H9 (cell line): ENCODE measurements at regions not wholly inside any gene's neighbourhood (a gene's known extent, or its start where the extent isn't known, plus 50 kb on each side); places are given as distances from the start of the nearest gene placed in this dataset.
A peak's percentile ranks its signal among the peaks of the same experiment; 100 is the strongest.

ENCODE experiments used
- DNase-seq: peaks from one replicate; pipeline ENCODE4 v3.0.0-alpha.2; 2017
- H2AFZ ChIP-seq: one replicate; pipeline ENCODE4 v1.6.1; 2013; ENCODE audit warnings: mild to moderate bottlenecking, low read length, control low read depth, moderate library complexity
- H2AK5ac ChIP-seq: 2 replicates; pipeline ENCODE4 v1.6.1; 2013; ENCODE audit warnings: low read length, control low read depth, mixed read lengths; ENCODE audit not compliant: insufficient read length
- H2BK120ac ChIP-seq: one replicate; pipeline ENCODE4 v1.6.1; 2013; ENCODE audit warnings: low read depth, mild to moderate bottlenecking, low read length, control low read depth, inconsistent platforms; ENCODE audit not compliant: poor library complexity, severe bottlenecking
- H2BK12ac ChIP-seq: 2 replicates; pipeline ENCODE4 v1.6.1; 2013; ENCODE audit warnings: low read length, control low read depth, mixed read lengths, low read depth; ENCODE audit not compliant: insufficient read length
- H2BK15ac ChIP-seq: 2 replicates; pipeline ENCODE4 v1.6.1; 2013; ENCODE audit warnings: low read depth, low read length, control low read depth
- H2BK20ac ChIP-seq: one replicate; pipeline ENCODE4 v1.6.1; 2013; ENCODE audit warnings: low read depth, mild to moderate bottlenecking, low read length, control low read depth, inconsistent platforms; ENCODE audit not compliant: poor library complexity, severe bottlenecking
- H2BK5ac ChIP-seq: 2 replicates; pipeline ENCODE4 v1.6.1; 2013; ENCODE audit warnings: low read length, control low read depth, mixed read lengths; ENCODE audit not compliant: insufficient read length
- H3K14ac ChIP-seq: 2 replicates; pipeline ENCODE4 v1.6.1; 2013; ENCODE audit warnings: low read length, control low read depth; ENCODE audit not compliant: insufficient read depth
- H3K18ac ChIP-seq: 2 replicates; pipeline ENCODE4 v1.6.1; 2013; ENCODE audit warnings: low read depth, mild to moderate bottlenecking, mixed read lengths, low read length, control low read depth; ENCODE audit not compliant: insufficient read length
- H3K23ac ChIP-seq: 2 replicates; pipeline ENCODE4 v1.6.1; 2013; ENCODE audit warnings: low read length, control low read depth, mixed read lengths, low read depth; ENCODE audit not compliant: insufficient read length
- H3K23me2 ChIP-seq: 2 replicates; pipeline ENCODE4 v1.6.1; 2013; ENCODE audit warnings: low read depth, mild to moderate bottlenecking, mixed read lengths, low read length, control low read depth; ENCODE audit not compliant: insufficient read length, poor library complexity, severe bottlenecking
- H3K27ac ChIP-seq: 2 replicates; pipeline ENCODE4 v1.5.1; 2013; ENCODE audit warnings: low read length, control low read depth, mixed read lengths, low read depth; ENCODE audit not compliant: insufficient read length
- H3K27me3 ChIP-seq: 2 replicates; pipeline ENCODE4 v1.6.1; 2013; ENCODE audit warnings: low read length, control low read depth, inconsistent platforms; ENCODE audit not compliant: insufficient read depth
- H3K4ac ChIP-seq: 2 replicates; pipeline ENCODE4 v1.6.1; 2013; ENCODE audit warnings: low read depth, mild to moderate bottlenecking, control low read depth, inconsistent platforms, low read length, moderate library complexity
- H3K4me1 ChIP-seq: 2 replicates; pipeline ENCODE4 v1.6.1; 2013; ENCODE audit warnings: low read length, control low read depth, inconsistent platforms; ENCODE audit not compliant: insufficient read depth
- H3K4me2 ChIP-seq: 2 replicates; pipeline ENCODE4 v1.6.1; 2013; ENCODE audit warnings: low read length, control low read depth, mixed read lengths; ENCODE audit not compliant: insufficient read length, insufficient read depth
- H3K56ac ChIP-seq: 2 replicates; pipeline ENCODE4 v1.6.1; 2013; ENCODE audit warnings: low read depth, mild to moderate bottlenecking, mixed read lengths, low read length, control low read depth; ENCODE audit not compliant: insufficient read length
- H3K79me1 ChIP-seq: 2 replicates; pipeline ENCODE4 v1.6.1; 2013; ENCODE audit warnings: low read depth, mild to moderate bottlenecking, moderate library complexity, low read length, control low read depth, inconsistent platforms; ENCODE audit not compliant: insufficient read depth, poor library complexity, severe bottlenecking
- H3K79me2 ChIP-seq: 2 replicates; pipeline ENCODE4 v1.6.1; 2013; ENCODE audit warnings: low read length, control low read depth, inconsistent platforms; ENCODE audit not compliant: insufficient read depth
- H3K9ac ChIP-seq: 2 replicates; pipeline ENCODE4 v1.6.1; 2013; ENCODE audit warnings: low read length, control low read depth, mixed read lengths; ENCODE audit not compliant: insufficient read length; ENCODE audit errors: extremely low read depth
- H3K9me3 ChIP-seq: one replicate; pipeline ENCODE4 v1.6.1; 2013; ENCODE audit warnings: low read depth, low read length, inconsistent platforms; ENCODE audit not compliant: control insufficient read depth
- H3T11ph ChIP-seq: one replicate; pipeline ENCODE4 v1.6.1; 2013; ENCODE audit warnings: mild to moderate bottlenecking, low read length, control low read depth, inconsistent platforms
- H4K20me1 ChIP-seq: one replicate; pipeline ENCODE4 v1.6.1; 2013; ENCODE audit not compliant: control insufficient read depth, insufficient read length, insufficient read depth
- H4K5ac ChIP-seq: 2 replicates; pipeline ENCODE4 v1.6.1; 2013; ENCODE audit warnings: low read depth, mild to moderate bottlenecking, mixed read lengths, low read length, control low read depth; ENCODE audit not compliant: insufficient read length
- H4K8ac ChIP-seq: replicated peaks from 2 replicates; pipeline ENCODE4 v1.6.1; 2013; ENCODE audit warnings: low read length, control low read depth, mixed read lengths, low read depth; ENCODE audit not compliant: insufficient read length
- H4K91ac ChIP-seq: 2 replicates; pipeline ENCODE4 v1.6.1; 2013; ENCODE audit warnings: low read depth, mild to moderate bottlenecking, moderate library complexity, mixed read lengths, low read length, control low read depth; ENCODE audit not compliant: insufficient read length
- H3K27ac Mint-ChIP-seq, 3 experiments: 2 replicates in 2 of 3; 3 replicates in 1 of 3; pipeline ENCODE4 v1.8.0; 2020 to 2021; ENCODE audit warnings: mixed read lengths in 3 of 3, mild to moderate bottlenecking in 1 of 3, moderate library complexity in 1 of 3
- H3K27me3 Mint-ChIP-seq: 2 replicates; pipeline ENCODE4 v1.8.0; 2021; ENCODE audit warnings: low read depth, mild to moderate bottlenecking, moderate library complexity, mixed read lengths
- H3K36me3 Mint-ChIP-seq, 3 experiments: 2 replicates in 2 of 3; 3 replicates in 1 of 3; pipeline ENCODE4 v1.8.0; 2020 to 2021; ENCODE audit warnings: low read depth in 3 of 3, mixed read lengths in 3 of 3; ENCODE audit not compliant: insufficient read depth in 1 of 3
- H3K4me1 Mint-ChIP-seq, 2 experiments: 2 replicates each; pipeline ENCODE4 v1.8.0; 2020; ENCODE audit warnings: mixed read lengths in 2 of 2
- H3K4me3 Mint-ChIP-seq, 2 experiments: 2 replicates in 1 of 2; 3 replicates in 1 of 2; pipeline ENCODE4 v1.8.0; 2020 to 2021; ENCODE audit warnings: mild to moderate bottlenecking in 2 of 2, mixed read lengths in 2 of 2, moderate library complexity in 1 of 2
- H3K9me3 Mint-ChIP-seq, 2 experiments: 2 replicates in 1 of 2; 3 replicates in 1 of 2; pipeline ENCODE4 v1.8.0; 2020; ENCODE audit warnings: mild to moderate bottlenecking in 2 of 2, mixed read lengths in 2 of 2, moderate library complexity in 1 of 2
- WGBS: extraction: QIAGEN DNeasy Blood & Tissue Kit; methylation state at CpG from one replicate; pipeline ENCODE4 v1.1.7; 2013; ENCODE audit warnings: missing lambda C conversion rate, low lambda C conversion rate, mixed read lengths; ENCODE audit not compliant: insufficient read length; ENCODE audit errors: extremely low coverage; 5-methylcytosine and 5-hydroxymethylcytosine counted together
- TF ChIP-seq, protein P1 (sequence below): fragments of 200-600 bp; sonication (generic); conservative IDR thresholded peaks from 3 replicates; pipeline ENCODE4 v1.8.0; 2021; ENCODE audit warnings: antibody characterized with exemption, mild to moderate bottlenecking

DNA sequence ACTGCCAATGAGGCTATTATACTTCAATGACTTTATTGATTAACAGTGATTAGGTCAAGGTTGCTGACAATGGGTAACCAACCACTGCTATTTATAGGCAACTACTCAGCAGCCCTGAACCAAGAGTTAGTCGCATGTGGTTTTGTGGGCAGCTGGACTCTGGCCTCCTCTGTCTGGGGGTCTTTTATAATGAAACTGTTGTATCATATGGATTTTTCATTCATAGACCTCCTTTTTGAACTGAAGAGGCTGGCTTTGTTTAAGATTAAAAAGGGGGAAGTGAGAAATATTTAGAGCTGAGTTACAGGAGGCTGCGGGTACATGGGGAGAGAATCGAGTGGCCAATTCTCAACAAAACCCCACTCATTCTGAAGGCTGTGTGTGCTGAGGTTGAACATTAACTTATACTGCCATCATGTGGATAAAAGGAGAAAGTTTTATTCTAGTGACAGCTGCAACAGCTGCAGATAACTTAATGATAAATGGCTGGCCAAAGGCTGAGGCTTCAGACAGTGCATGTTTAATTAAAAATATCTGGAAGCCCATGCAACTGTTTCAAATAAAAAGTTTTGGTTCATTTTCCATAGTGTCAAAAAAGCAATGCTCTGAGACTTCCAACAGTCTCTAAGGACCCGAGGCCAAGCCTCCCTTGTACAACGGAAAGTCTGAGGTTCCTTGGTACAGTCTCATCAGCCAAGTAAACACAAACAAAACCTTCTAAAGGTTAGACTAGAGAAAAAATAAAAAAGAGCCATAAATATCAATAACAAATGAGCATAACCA, 682.6 kb downstream of the KCNA4 start:
- H4K8ac ChIP-seq: no peak overlapping the region
- H3K36me3 Mint-ChIP-seq: no peaks in the 10 kb centered on the region; a peak in 1 of 7 replicates

More for the DNA sequence above, 682.6 kb downstream of the KCNA4 start:
- H2BK12ac ChIP-seq: no peak overlapping the region
- no peaks in the 10 kb centered on the region for H3K23me2 ChIP-seq
- H2BK20ac ChIP-seq: no peak overlapping the region
- H3K23ac ChIP-seq: no peak overlapping the region
- no peak overlapping the region for H2BK15ac ChIP-seq
- no peak overlapping the region for H3T11ph ChIP-seq
- no peak overlapping the region for H3K4me2 ChIP-seq
- no peaks in the 10 kb centered on the region for H3K27me3 ChIP-seq
- no peaks in the 10 kb centered on the region for H3K79me1 ChIP-seq
- H4K5ac ChIP-seq: no peak overlapping the region
- H3K14ac ChIP-seq: no peak overlapping the region
- H3K27ac Mint-ChIP-seq: no peak overlapping the region
- H3K27me3 Mint-ChIP-seq: no peaks in the 10 kb centered on the region; the same call in 1 of the 2 replicates
- H3K9me3 ChIP-seq: no peaks in the 10 kb centered on the region
- peak; percentile 25 for DNase-seq
- H3K4me3 Mint-ChIP-seq: no peak overlapping the region
- no peaks in the 10 kb centered on the region; the same call in 1 of the 2 replicates for H3K4me1 ChIP-seq
- no peaks in the 10 kb centered on the region for H3K4me1 Mint-ChIP-seq
- no peak overlapping the region for H2AFZ ChIP-seq
- no peak overlapping the region for H3K18ac ChIP-seq
- no peak overlapping the region for H3K56ac ChIP-seq
- H2BK5ac ChIP-seq: no peak overlapping the region
- no peak overlapping the region for H3K9ac ChIP-seq
- WGBS: no CpG with 5 or more reads among the region's 5 CpGs
- no peak overlapping the region for H2BK120ac ChIP-seq
- H3K4ac ChIP-seq: no peak overlapping the region
- no peak overlapping the region for H3K27ac ChIP-seq
- H4K20me1 ChIP-seq: no peaks in the 10 kb centered on the region
- no peak overlapping the region for H4K91ac ChIP-seq
- TF ChIP-seq, protein P1, sequence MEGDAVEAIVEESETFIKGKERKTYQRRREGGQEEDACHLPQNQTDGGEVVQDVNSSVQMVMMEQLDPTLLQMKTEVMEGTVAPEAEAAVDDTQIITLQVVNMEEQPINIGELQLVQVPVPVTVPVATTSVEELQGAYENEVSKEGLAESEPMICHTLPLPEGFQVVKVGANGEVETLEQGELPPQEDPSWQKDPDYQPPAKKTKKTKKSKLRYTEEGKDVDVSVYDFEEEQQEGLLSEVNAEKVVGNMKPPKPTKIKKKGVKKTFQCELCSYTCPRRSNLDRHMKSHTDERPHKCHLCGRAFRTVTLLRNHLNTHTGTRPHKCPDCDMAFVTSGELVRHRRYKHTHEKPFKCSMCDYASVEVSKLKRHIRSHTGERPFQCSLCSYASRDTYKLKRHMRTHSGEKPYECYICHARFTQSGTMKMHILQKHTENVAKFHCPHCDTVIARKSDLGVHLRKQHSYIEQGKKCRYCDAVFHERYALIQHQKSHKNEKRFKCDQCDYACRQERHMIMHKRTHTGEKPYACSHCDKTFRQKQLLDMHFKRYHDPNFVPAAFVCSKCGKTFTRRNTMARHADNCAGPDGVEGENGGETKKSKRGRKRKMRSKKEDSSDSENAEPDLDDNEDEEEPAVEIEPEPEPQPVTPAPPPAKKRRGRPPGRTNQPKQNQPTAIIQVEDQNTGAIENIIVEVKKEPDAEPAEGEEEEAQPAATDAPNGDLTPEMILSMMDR: peak; percentile 70; the same call in 2 of the 3 replicates
- no peaks in the 10 kb centered on the region; a peak in 1 of 5 replicates for H3K9me3 Mint-ChIP-seq
- H3K79me2 ChIP-seq: no peaks in the 10 kb centered on the region
- H2AK5ac ChIP-seq: no peak overlapping the region
